ENCODE measurements at regions not wholly inside any gene's neighbourhood (a gene's known extent, or its start where the extent isn't known, plus 50 kb on each side); places are given as distances from the start of the nearest gene placed in this dataset.

DNA sequence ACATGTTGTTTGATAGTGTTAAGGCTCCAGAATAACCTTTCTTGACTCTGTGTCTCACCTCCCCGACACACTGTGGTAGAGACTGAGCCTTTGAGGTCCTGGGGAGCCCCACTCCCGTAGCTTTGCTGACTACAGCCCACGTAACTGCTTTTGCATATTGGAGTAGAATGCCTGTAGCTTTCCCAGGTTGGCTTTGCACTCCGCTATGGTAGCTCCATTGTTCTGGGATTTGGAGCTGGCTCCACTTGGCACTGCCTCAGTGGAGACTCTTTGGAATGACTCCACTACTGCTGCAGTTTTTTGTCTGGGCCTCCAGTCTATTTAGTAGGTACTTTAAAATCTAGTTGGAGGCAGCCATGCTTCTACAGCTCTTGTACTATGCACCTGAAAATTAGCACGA is 56.2 kb upstream of the ANXA1 start:
- no peak for DNase-seq

DNA sequence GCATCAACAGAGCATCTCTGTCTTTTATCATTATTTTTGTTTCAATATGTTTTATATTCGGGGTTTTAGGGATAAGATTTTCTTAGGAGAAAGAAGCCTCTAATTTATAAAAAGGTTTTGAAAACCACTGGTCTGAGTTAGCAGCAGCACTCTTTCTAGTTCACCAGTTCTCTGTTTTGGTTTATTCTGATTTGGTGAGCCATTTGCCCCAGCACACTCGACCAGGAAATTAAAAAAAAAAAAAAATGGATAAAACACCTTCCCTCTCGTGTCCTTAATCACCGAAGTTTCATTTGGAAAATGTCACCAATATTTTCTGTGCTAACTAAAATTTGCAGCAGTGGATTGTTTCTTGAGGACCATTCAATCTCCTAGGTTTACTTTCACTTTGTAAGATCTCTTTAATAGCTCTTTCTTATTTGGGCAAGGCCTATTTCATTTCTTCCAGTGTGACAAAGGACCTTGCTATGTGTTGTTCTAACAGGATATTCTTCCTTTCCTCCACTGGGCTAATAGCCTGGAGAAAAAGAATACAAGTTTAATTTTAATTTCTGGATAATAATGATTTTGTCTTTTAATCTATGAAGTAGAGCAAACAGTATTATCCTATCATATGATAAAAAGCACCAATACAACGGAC is 57.8 kb upstream of the ANXA1 start:
- no peak for DNase-seq

DNA sequence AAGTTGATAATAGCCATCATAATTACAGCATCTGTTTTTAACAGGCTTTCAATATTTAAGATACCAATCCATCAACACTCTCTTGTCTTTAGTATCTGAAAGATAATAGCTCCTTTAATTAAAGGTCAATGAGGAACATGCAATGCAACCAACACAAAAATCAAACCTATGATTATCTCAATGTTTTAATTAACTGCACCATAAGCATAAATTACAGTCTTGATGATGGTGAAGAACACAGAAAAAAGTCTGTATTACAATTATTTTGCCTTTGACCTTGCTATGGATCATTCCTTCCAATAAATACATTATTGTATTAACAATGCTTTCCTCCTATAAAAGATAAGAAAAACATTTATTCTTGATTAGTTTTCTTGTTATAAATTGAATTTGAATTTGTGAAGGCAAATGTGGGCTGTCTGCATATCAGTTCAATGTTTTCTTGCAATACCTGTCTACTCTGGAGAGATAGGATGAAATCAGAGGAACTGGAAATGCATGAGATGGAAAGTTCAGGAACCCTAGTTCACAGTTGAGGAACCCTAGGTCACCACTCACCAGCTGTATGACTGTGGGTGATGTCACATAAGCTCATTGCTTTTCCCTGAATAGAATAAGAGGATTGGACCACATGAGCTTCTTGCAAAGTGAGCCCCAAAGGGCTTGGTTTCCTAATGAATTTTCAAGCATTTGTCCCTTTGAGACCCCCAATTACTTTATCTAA is 58.5 kb upstream of the ANXA1 start:
- peak; percentile 8 for DNase-seq

DNA sequence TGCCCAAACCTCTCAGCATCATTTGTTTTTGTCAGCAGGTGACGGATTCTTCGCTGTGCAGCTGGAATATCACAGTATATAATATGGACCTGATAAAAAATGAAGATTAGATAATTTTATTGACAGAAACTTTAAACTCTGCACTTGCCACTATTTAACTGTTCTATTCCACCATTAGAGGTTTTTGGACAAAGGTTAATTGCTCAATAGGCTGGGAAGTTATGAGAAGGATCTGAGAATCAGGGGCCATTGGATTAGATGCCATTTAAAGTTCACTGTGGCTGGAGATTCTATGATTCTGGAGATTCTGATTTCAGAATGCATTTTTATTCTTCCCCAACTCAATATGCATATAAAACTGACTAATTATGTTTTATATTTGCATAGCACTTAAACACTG is 59.8 kb upstream of the ANXA1 start:
- no peak for DNase-seq

DNA sequence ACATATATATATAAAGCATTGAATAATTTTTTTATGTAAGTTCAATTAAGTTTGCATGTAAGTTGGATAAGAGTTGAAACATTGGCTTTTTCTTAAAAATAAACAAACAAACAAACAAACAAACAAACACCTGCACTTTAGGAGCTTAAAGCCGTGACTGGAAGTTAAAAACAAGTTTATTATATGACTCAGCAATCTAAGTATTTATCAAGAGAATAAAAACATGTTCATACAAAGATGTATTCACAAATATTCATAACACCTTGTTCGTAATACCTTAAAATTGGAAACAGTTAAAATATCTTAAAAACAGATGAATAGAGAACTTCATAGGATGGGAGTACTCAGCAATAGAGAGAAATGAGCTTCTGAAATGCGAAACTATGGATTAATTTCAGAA is 61.5 kb upstream of the ANXA1 start:
- DNase-seq = no peak

DNA sequence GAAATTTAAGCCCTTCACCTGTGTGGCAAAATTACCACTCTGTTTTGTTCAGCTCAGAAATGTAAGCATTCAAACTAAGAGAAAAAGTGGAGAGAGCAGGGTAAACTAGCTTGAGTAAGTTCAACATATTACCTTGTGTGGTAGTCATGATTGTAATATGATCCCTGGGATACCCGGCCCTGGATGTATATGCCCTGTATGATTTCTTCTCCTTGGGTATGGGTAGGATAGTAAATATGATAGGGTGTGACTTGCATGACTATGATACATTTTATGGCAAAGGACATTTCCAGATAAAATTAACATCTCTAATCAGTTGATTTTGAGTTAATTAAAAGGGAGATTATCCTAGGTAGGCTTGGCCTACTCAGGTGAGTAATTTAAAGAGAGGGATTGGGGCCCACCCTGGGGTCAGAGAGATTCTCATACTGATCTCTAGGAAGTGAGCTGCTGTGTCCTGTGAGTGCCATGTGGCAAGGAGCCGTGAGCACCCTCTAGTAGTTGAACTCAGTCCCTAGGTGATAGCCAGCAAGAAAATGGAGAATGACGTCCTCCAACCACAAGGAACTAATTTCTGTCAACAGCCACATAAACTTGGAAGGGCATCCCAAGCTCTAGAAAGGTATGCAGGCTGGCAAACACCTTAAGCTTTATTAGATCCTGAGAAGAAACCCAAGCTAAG is 62.2 kb upstream of the ANXA1 start:
- DNase-seq = no peak

DNA sequence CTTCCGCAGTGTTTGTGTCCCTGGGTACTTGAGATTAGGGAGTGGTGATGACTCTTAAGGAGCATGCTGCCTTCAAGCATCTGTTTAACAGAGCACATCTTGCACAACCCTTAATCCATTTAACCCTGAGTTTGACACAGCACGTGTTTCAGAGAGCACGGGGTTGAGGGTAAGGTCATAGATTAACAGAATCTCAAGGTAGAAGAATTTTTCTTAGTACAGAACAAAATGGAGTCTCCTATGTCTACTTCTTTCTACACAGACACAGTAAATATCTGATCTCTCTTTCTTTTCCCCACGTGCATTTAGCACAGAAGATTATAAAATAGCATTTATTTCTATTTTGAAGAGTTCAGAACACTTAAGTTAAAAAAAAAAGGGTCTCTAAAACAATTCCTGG is 63.8 kb upstream of the ANXA1 start:
- peak; percentile 24 for DNase-seq

DNA sequence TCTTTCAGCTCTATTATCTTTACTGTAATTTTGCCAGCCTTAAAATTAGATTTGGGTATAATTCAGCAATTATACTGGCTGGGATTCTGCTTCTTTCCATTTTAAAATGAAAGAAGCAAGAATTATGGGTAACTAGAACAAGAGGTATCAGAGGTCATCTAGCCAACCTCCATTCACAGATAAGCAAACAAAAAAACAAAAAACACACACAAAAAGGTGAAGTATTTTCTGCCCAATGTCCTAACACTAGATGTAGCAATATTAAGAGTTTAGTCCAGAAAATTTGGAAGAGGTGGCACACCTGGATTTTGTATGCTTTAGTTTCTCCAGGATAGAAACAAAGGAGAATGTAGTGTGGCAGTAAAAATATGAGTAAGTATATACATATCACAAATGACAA is 68.1 kb upstream of the ANXA1 start:
- DNase-seq = no peak

DNA sequence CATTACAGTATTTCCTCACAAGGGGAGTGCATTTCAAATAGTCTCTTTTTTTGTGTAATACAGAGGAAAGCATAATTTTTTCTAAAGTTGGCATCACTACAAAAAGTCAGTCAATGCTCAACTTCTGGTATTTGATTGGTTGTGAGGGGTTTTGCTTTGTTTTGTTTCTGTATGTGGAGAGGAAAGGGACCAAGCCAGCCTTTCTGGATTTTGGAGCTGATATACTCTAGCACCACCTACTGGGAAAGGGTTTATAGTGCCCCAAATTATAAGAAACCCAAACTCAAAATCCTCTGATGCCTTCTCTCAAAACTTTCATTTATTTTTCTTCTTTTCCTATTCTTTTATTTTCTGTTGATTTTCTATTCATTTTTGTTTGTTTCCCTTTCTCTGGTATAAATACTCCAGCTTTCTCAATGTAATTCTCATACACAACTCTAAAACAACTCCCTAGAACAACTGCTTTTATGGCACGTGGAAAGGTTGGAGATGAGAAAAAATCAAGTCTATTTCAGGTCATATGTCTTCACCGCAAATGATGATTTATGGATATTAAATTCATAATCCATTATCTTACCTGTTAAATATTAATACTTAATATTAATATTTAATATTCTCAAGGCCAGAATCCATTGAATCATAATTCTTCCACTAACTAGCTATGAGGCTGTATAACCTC is 69.5 kb upstream of the ANXA1 start:
- DNase-seq = peak; percentile 66

DNA sequence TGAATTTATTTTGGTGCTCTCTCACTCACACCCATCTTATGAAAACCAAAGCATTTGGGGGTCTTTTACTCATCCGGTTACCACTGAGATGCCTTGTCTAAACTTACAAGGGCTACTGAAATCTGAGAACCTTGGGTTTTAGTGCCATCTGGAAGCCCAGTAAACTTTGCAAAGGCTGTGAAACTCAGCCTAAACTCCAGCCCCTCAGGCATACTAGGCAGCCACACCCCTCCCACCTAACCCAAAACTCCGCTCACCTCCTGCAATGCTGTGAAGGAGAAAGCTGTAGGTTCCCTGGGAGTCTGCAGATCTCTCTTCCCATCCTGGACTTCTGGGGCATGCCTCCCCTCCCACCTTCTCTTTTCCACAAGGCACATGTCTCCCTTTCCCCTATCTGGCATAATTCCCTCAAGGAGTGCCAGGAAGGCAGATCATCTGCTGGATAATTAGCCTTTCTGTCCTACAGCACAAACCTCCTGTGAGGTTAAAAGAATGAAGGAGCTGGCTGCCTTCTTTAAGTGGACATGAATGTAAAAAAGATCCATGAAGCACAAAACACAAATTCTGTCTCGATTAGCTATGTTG is 71.5 kb upstream of the ANXA1 start:
- peak; percentile 41 for DNase-seq

DNA sequence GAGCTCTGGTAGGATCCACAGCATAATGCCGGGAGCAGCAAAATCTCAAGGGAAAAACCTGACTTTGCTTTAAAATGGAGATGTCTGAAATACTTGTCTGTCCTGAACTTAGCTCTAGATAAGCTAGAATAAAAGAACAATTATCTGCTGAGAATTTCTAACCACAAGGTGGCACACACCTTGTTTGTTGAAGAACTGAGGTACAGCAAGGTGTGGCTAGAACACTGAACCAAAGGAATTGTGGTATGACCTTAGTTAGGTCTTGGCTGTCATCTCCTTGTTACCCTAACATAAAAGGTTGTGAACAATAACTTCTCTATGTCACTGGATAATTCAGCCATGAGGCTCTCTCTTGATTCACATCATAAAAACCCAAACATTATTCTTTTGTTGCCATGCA is 72.3 kb upstream of the ANXA1 start:
- no peak for DNase-seq

DNA sequence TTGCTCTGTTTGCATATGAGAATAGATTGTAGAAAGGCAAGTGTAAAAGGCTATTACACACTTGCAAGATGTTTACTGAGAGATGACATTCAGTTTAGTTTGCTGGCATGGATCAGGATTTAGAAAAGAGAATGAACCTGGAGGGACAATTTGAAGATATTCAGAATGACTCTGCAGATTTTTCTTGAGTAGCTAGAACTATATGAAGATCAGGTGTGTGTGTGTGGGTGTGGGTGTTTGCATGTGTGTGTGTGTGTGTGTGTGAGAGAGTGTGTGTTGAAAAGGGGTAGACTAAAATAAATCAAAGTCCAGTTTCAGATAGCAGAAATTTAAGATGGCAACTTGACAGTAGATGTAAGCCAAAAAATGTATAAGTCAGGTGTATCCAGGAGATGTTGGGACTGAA is 74.0 kb upstream of the ANXA1 start:
- DNase-seq = no peak

DNA sequence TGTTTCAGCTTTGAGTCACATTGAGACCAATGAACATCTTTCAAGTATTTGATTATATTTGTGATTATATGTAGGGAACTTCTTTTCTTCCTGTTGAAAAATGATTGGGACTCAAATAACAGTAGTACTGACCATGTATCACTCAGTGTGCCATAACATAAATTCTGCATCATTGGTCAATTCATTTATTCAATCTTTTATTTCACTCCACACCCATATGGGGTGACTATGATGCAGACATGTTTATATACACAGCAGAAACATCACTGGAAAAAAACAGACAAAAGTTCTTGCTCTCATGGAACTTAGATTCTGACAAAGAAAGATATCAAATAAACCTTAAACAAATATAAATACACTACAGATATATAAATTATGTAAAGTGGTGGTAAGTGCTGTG is 74.7 kb upstream of the ANXA1 start:
- no peak for DNase-seq

DNA sequence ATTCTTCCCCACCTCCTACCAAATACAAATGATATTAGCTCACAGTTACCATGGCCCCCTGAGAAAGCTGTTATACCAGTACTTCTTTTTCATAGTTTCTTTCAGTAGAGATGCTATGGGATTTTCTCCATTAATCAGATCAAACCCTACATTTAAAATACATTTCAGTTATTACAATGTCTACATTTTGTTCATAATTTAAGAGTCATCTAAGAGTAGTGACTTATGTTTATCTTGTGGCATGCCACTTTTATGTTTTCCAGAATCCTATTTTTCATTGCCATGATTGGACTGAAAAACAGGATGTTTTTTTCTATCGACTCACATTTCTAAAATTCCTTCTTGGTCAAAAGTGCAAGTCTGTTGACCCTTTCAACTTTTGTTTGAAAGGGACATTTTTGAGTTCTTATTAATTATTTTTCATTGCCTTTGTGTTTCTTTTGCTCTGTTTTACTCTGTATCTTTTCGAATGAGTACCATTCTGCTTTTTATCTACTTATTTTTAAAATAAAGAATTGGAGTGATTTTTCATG is 77.4 kb upstream of the ANXA1 start:
- no peak for DNase-seq

DNA sequence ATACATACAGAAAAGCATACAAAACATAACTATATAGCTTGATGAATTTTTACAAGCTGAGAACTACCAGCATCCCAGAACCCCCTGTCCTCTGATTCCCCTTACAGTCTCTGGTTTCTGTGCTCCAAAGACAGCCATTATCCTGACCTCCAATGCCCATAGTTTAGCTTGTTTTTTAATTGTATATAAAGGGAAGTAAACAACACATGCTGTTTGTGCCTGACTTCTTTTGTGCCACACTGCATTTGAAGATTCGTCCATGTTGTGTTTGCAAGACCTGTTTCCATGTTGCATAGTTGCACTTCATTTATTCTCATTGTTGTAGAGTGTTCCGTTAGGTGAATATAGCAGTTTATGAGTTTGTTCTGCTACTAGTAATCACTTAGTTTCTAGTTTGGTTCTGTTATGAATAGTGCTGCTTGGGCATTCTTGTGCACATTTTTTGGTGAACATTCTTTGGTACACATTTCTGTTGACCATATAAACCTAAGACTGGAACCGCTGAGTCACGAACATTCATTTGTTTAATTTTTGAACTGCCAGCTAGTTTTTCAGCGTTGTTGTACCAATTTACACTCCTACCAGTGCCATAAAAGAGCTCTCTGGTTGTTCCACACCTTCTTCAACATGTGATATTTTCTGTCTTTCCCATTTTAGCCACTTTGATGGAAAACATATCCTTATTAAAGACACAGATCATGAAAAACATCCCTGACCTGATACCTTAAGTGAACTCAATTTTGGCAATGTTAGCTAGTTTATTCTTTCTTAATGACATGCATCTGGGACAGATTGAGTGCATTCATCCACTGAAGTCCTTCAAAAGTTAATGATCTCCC is 78.1 kb upstream of the ANXA1 start:
- no peak for DNase-seq

DNA sequence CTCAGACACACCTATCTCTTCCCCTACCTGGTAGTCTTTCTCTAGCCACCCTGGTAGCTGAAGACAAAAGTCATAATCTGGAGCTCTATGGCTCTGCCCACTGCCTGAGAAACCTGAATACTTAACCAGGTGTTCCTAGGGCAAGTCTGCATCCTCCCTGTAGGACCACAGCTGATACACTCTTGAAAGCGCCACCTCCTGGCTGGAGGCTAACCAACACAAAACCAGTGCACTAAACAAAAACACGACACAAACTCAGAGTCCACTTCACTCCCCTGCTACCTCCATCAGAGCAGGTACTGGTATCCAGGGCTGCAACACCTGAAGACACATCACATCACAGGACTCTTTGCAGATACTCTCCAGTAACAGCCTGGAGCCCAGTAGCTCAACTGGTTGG is 84.6 kb upstream of the ANXA1 start:
- DNase-seq = no peak

DNA sequence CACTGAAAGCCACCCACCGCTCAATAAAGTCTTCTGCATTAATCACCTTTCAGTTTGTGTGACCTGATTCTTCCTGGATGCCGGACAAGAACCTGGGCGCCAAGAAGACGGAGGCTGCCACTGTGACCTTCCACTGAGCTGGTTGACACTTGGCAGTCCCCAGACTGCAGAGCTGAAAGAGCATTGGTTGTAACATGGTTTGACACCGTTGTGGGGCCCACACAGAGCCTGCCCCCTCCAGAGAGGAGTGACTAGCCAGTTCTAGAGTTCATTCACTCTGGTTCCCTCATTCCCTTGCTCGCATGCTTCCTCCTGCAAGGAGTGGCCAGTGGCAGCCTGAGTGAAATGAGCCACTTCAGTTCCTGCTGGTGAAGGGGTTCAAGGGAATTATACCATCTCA is 86.2 kb upstream of the ANXA1 start:
- no peak for DNase-seq

DNA sequence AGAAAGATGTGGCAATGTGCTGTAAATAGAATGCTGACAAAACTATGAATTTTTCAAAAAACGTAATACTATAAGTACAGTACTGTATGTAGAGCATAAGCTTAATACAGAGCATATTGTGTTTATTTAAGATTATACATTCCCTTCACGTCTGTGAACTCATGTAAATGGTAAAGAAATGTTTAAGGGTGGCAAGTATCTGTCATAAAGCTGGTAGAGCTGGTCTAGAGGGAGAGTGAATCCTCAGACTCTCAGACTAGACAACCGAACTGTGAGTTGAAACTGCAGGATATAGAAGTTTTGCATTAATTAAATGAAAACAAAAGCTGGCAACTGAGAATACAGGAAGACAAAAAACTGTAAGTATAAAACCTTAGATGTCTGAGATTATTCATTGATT is 87.3 kb upstream of the ANXA1 start:
- DNase-seq = no peak

DNA sequence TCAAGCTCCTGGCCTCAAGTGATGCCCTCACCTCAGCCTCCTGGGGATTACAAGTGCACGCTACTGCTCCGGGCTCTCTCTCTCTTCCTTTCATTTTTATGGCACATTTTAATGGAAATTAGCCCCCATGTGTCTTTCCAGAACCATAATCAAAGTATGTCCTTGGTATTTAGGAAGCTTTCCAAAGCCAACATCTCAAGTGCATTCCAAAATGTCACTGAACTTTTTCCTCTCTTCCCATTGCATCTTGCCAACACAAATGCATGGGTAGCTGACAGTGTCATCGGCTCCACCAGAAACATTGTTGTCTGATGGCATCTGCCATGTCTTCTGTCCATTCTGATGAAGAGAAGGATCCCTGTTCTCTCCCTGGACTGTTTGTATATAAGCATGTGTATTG is 90.5 kb upstream of the ANXA1 start:
- DNase-seq = no peak

DNA sequence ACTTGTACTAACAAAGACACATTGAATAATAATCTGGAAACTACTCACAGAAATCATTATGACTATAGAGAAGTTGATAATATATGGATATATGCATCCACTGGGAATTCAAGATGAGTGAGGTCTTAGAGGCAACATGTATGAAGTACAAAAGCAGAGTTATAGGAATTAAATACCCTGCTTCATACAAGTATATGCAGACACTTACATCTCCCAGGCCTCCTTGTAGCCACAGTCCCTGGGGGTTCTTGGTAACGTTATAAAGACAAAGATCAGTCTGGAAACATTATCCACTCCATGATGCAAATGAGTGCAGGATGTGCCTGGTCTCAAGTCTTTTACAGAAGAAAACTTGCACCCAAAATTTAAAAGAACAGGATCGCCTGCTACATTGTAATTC is 92.4 kb upstream of the ANXA1 start:
- DNase-seq = no peak

DNA sequence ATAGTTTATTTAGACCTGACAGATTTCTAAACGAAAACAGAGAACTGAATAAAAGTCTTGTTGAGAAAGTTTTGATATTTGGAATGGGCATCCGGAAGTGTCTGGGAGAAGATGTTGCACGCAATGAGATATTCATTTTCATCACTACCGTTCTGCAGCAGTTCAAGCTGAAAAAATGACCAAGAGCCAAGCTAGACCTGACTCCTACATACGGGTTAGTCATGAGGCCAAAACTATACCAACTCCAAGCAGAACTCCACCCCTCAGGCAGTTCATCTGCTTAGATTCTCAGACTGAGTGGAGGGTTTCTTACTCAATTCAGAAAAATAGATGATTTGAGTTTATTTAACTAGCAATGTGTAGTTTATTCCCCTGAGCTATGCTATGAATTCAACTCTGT is 95.4 kb upstream of the ANXA1 start:
- no peak for DNase-seq

DNA sequence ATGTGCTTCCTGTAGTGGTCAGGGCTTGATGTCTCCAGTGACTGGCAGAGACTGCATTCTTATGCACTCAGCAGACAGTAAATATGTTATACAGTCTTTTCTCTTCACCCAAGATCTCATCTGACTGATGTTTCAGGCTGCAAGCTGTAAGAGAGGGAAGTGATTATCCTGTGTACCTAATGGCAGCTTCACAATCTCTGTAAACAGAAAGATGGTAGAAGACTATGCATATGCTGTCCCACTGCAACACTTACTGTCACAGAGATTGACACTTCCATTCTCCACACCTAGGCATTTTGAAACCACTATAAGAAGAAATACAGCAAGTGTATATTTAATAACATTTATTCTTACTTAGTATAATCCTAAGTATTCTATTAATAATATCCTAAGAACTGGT is 97.6 kb upstream of the ANXA1 start:
- no peak for DNase-seq

All from NCI-H82 (cell line).